HFF-Myc (cell line): ENCODE measurements at regions not wholly inside any gene's neighbourhood (a gene's known extent, or its start where the extent isn't known, plus 50 kb on each side); places are given as distances from the start of the nearest gene placed in this dataset.

ENCODE experiments used
- DNase-seq: peaks from one replicate; pipeline ENCODE4 v3.0.0-alpha.2; 2011; ENCODE audit warnings: low read depth; ENCODE audit errors: extremely low read depth
- H3K4me3 ChIP-seq: replicated peaks from 2 replicates; pipeline ENCODE4 v1.5.1; 2011; ENCODE audit warnings: low read depth, mild to moderate bottlenecking, control low read depth, low read length
- TF ChIP-seq, protein P1 (sequence below): IDR thresholded peaks from 2 replicates; pipeline ENCODE4 v1.5.1; 2012; ENCODE audit warnings: mild to moderate bottlenecking, low read depth, low read length, control low read depth; ENCODE audit errors: missing control alignments

DNA sequence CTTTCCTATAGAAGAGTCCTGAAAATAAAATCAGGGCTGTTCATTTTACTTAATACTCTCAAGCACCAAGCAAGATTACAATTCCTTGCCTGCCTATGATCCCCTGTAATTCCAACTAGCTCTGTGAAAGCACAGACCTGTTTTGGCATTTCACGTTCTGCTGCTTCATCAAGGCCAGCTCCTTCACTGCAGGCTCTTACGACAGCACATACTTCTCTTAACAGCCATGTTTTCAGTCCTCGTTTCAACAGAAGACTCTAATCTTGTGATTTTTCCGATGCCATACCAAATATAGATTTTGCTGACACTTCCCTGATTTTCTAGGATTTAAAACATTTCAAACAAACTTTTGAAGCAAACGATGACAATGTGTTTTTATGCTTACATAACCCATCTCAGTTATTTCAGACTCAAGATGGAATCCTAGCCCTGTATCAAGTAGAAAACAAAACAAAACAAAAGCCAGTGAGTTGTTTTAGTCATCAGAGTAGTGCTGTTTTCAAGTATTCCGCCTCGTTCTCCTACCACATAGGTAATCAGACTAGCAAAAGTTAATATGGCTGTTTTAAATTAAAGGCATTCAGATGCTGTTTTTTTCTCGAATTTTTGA lies 616.5 kb upstream of the CITED2 start:
- H3K4me3 ChIP-seq, result no peak overlapping the region
- TF ChIP-seq, protein P1, sequence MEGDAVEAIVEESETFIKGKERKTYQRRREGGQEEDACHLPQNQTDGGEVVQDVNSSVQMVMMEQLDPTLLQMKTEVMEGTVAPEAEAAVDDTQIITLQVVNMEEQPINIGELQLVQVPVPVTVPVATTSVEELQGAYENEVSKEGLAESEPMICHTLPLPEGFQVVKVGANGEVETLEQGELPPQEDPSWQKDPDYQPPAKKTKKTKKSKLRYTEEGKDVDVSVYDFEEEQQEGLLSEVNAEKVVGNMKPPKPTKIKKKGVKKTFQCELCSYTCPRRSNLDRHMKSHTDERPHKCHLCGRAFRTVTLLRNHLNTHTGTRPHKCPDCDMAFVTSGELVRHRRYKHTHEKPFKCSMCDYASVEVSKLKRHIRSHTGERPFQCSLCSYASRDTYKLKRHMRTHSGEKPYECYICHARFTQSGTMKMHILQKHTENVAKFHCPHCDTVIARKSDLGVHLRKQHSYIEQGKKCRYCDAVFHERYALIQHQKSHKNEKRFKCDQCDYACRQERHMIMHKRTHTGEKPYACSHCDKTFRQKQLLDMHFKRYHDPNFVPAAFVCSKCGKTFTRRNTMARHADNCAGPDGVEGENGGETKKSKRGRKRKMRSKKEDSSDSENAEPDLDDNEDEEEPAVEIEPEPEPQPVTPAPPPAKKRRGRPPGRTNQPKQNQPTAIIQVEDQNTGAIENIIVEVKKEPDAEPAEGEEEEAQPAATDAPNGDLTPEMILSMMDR, result no peak
- no peak for DNase-seq

DNA sequence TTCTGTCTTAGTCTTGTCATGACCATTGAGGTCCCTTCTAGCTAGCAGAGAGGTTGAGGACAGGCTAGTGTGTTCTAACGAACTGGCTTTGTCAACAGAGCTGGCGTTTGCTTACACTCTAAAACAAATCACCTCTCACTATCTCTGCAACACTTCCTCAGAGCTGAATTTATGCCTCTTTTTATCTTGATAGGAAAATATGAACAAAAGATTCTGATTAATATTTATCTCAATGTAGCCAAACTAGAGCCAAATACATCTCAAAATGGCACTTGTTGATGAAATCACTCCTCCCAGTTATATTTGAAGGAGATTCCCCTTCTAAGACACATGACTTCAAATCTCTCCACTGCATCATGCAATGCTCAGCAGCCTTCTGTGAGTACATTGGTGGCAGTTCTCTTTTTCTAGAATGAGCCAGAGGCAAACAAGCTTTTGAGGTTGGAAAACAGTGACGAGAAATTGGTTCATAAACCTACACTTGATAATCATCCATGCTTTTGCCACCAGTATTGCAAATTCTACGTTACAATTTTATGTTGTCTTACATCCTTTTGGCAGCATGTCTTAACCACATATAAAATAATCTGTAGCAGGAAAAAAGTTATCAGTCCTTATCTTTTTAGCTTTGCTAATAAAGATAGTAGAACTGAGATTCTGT lies 615.7 kb upstream of the CITED2 start:
- no peak overlapping the region for H3K4me3 ChIP-seq
- no peak for DNase-seq
- TF ChIP-seq, protein P1, result no peak

DNA sequence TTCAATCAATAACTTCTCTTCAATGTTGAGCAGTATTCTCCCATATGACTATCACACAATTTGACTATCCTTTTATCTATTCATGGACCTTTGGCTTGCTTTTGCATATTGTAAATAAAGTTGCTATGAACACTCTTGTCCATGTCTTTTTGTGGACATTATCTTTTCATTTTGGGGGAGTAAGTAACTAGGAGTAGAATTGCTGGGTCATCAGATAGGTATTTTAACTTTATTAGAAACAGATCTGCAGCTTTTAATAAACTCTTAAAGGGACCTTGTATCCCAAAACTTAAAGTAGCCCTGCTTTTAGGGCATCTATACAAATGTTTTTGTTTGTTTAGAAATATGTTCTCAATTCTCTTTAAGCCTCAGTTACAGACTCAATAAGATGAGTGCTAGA lies 614.2 kb upstream of the CITED2 start:
- TF ChIP-seq, protein P1, result no peak
- DNase-seq, result no peak
- no peak overlapping the region for H3K4me3 ChIP-seq

DNA sequence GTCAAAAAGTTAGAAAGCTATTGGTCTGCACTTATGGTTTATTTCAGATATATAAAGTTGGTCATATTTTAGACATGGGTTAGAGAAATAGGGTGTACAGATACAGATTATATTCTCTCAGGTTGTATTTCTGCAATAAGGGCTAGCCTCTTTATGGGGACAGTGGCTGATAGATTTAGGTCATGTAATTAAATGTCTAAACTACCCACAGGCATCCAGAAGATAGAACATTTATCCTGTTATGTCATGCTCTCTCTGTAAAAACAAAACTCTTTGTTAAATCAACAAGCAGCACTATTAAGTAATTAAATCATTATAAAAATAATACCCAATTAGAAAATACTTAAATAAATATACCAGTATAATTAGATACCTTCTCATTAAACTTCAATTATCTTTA lies 612.6 kb upstream of the CITED2 start:
- TF ChIP-seq, protein P1, result no peak
- H3K4me3 ChIP-seq, result no peak overlapping the region
- no peak for DNase-seq

DNA sequence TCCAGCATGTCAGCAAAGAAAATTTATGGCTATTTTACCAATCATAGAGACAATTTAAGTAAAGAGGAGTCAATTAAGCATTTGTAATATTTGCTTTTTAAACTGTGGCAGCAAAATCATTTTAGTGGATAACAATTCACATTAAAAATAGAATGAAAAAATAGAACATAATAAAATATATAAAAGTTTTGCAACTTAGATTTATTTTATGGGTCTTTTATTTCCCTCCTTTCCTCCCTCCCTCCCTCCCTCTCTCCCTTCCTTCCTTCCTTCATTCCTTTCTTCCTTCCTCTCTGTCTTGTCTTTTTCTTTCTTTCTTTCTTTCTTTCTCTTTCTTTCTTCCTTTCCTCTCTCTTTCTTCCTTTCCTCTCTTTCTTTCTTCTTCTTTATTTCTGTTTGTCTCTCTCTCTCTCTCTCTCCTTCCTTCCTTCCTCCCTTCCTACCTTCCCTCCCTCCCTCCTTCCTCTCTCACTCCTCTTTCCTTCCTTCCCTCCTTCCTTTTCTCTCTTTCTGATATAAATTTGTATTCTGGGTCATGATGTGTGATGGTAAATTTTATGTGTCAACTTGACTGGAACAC lies 610.9 kb upstream of the CITED2 start:
- no peak overlapping the region for H3K4me3 ChIP-seq
- DNase-seq, result no peak
- TF ChIP-seq, protein P1, result no peak

DNA sequence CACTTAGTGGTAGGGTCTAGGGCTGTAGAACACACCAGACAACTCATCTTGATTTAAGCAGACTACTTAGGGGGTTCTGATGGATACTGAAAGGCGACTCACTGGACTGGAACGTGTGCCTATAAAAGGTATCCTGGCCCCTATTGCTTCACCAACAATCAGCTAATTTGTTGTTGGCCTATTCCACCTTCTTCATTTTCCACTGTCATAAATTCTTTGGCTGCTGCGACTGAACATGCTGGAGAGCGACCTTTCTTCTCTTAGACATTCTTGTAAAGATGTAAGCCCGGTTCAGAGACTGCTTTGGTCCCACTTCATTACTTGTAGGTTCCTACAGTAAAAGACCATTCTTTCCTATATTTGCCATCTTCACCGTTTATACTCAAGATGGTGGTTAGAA lies 609.9 kb upstream of the CITED2 start:
- DNase-seq, result no peak
- TF ChIP-seq, protein P1, result no peak
- H3K4me3 ChIP-seq, result no peak overlapping the region
